GM19023 (cell line): ENCODE measurements at regions not wholly inside any gene's neighbourhood (a gene's known extent, or its start where the extent isn't known, plus 50 kb on each side); places are given as distances from the start of the nearest gene placed in this dataset.

ENCODE experiments used
- ATAC-seq: cut with Tn5 transposase; IDR thresholded peaks from one replicate; pipeline ENCODE4 v1.9.1; 2021; ENCODE audit warnings: mild to moderate bottlenecking, moderate library complexity; ENCODE audit not compliant: unreplicated experiment

- no peak for ATAC-seq
Observed at GRCh38 chr4:152164561-152164960, 371.3 kb downstream of the FBXW7 start.

- ATAC-seq = no peak
Observed at GRCh38 chr4:152162331-152162697, 373.6 kb downstream of the FBXW7 start.

GRCh38 chr4:152161676-152162330 lies 374.1 kb downstream of the FBXW7 start:
- ATAC-seq = no peak

GRCh38 chr4:152160225-152160800 lies 375.6 kb downstream of the FBXW7 start:
- ATAC-seq = no peak

- ATAC-seq = no peak
Observed at GRCh38 chr4:152159773-152160172, 376.1 kb downstream of the FBXW7 start.

GRCh38 chr4:152158225-152158624 lies 377.7 kb downstream of the FBXW7 start:
- ATAC-seq = no peak

- ATAC-seq = no peak
Observed at GRCh38 chr4:152157629-152158028, 378.3 kb downstream of the FBXW7 start.

- ATAC-seq = no peak
Observed at GRCh38 chr4:152156442-152156841, 379.4 kb downstream of the FBXW7 start.

- ATAC-seq = no peak
Observed at GRCh38 chr4:152155070-152155469, 380.8 kb downstream of the FBXW7 start.

- ATAC-seq = no peak
Observed at GRCh38 chr4:152154433-152154832, 381.5 kb downstream of the FBXW7 start.

GRCh38 chr4:152153476-152154270 lies 382.2 kb downstream of the FBXW7 start:
- no peak for ATAC-seq

- ATAC-seq = no peak
Observed at GRCh38 chr4:152150214-152150613, 385.7 kb downstream of the FBXW7 start.

- ATAC-seq = no peak
Observed at GRCh38 chr4:152149745-152150144, 386.1 kb downstream of the FBXW7 start.

- no peak for ATAC-seq
Observed at GRCh38 chr4:152148057-152148456, 387.2 kb upstream of the GATB start.

GRCh38 chr4:152146244-152146643 lies 385.4 kb upstream of the GATB start:
- no peak for ATAC-seq

- no peak for ATAC-seq
Observed at GRCh38 chr4:152143806-152144205, 383.0 kb upstream of the GATB start.

GRCh38 chr4:152138451-152138850 lies 377.6 kb upstream of the GATB start:
- ATAC-seq = no peak

GRCh38 chr4:152132776-152133175 lies 372.0 kb upstream of the GATB start:
- no peak for ATAC-seq

GRCh38 chr4:152128356-152128755 lies 367.5 kb upstream of the GATB start:
- no peak for ATAC-seq

- no peak for ATAC-seq
Observed at GRCh38 chr4:152126238-152126637, 365.4 kb upstream of the GATB start.

- no peak for ATAC-seq
Observed at GRCh38 chr4:152118819-152119553, 358.2 kb upstream of the GATB start.
